ENCODE measurements at regions not wholly inside any gene's neighbourhood (a gene's known extent, or its start where the extent isn't known, plus 50 kb on each side); places are given as distances from the start of the nearest gene placed in this dataset.

GRCh38 chr16:86405319-86405718 lies 105.0 kb upstream of the FOXF1 start:
- no TSS peak for BruUV-seq (replicated peaks)
- CTCF ChIA-PET, result no interaction called here
- no peaks in the 10 kb centered on the region for H3K27me3 ChIP-seq (replicated peaks in 1 of 2; ENCODE audit: control insufficient read depth in 2 of 2, insufficient read depth in 2 of 2, low read length in 1 of 2)
- H3K79me2 ChIP-seq (ENCODE audit: control insufficient read depth, insufficient read depth, low read length), result no peaks in the 10 kb centered on the region
- POLR2A ChIA-PET, result no interaction called here
- H3K9ac ChIP-seq (ENCODE audit: control insufficient read depth, insufficient read depth, low read length), result no peak overlapping the region
- ATAC-seq (no peak), DNase-seq (ENCODE audit: low read depth, low spot score) (no peak), FAIRE-seq (no peak)
- no peak overlapping the region for H3K4me2 ChIP-seq (ENCODE audit: control insufficient read depth, insufficient read depth)
- RAD21 ChIA-PET (ENCODE audit: unreplicated experiment), result no interaction called here
- H3K36me3 ChIP-seq (ENCODE audit: control insufficient read depth in 2 of 2, insufficient read depth in 2 of 2, low read length in 1 of 2), result no peaks in the 10 kb centered on the region
- TF ChIP-seq CBFB (IDR thresholded peaks at IDR 0.05; ENCODE audit: low read depth) (no peak), POLR2A (IDR thresholded peaks at IDR 0.05; ENCODE audit: low read depth, low read length) (no peak), IKZF1 (conservative IDR thresholded peaks at IDR 0.05) (no peak), RBBP5 (conservative IDR thresholded peaks at IDR 0.05) (no peak), MTA3 (IDR thresholded peaks at IDR 0.05; ENCODE audit: borderline replicate concordance, low read length) (no peak)
- no peak overlapping the region for H2AFZ ChIP-seq (ENCODE audit: control insufficient read depth, low read depth, low read length)
- H3K27ac ChIP-seq (ENCODE audit: control insufficient read depth, insufficient read depth), result no peak overlapping the region
- H3K9me3 ChIP-seq (replicated peaks; ENCODE audit: control insufficient read depth, insufficient read depth, low read length), result no peaks in the 10 kb centered on the region
- intact Hi-C loops (cut with micrococcal nuclease; ENCODE audit: unreplicated experiment) (no loop called here), in situ Hi-C loops (cut with MboI) (no loop called here)
- no peak overlapping the region for H3K4me3 ChIP-seq
- no peaks in the 10 kb centered on the region for H4K20me1 ChIP-seq (ENCODE audit: control insufficient read depth, insufficient read depth)
- SMC1A ChIA-PET (ENCODE audit: uncharacterized antibody, unreplicated experiment), result no interaction called here
- H3K4me1 ChIP-seq (ENCODE audit: control insufficient read depth, insufficient read depth, low read length), result no peaks in the 10 kb centered on the region
- 53% methylated on average over 12 of the region's 12 CpGs for WGBS (ENCODE audit: insufficient coverage, insufficient replicate concordance, low lambda C conversion rate, missing lambda C conversion rate)

- no peak overlapping the region for H3K9ac ChIP-seq (ENCODE audit: control insufficient read depth, insufficient read depth, low read length)
- H3K36me3 ChIP-seq (ENCODE audit: control insufficient read depth in 2 of 2, insufficient read depth in 2 of 2, low read length in 1 of 2), result no peaks in the 10 kb centered on the region
- H3K9me3 ChIP-seq (replicated peaks; ENCODE audit: control insufficient read depth, insufficient read depth, low read length), result no peaks in the 10 kb centered on the region
- no peak overlapping the region for H3K27ac ChIP-seq (ENCODE audit: control insufficient read depth, insufficient read depth)
- in situ Hi-C loops (cut with MboI) (no loop called here), intact Hi-C loops (cut with micrococcal nuclease; ENCODE audit: unreplicated experiment) (no loop called here)
- no peaks in the 10 kb centered on the region for H3K79me2 ChIP-seq (ENCODE audit: control insufficient read depth, insufficient read depth, low read length)
- no peak overlapping the region for H3K4me2 ChIP-seq (ENCODE audit: control insufficient read depth, insufficient read depth)
- BruUV-seq (replicated peaks), result no TSS peak
- ChIA-PET CTCF (no interaction called here), POLR2A (no interaction called here), SMC1A (ENCODE audit: uncharacterized antibody, unreplicated experiment) (no interaction called here), RAD21 (ENCODE audit: unreplicated experiment) (no interaction called here)
- FAIRE-seq, result no peak
- WGBS (ENCODE audit: insufficient coverage, insufficient replicate concordance, low lambda C conversion rate, missing lambda C conversion rate), result 49% methylated on average over 10 of the region's 10 CpGs
- H3K27me3 ChIP-seq (replicated peaks in 1 of 2; ENCODE audit: control insufficient read depth in 2 of 2, insufficient read depth in 2 of 2, low read length in 1 of 2), result no peaks in the 10 kb centered on the region
- no peak for ATAC-seq
- no peak overlapping the region for H2AFZ ChIP-seq (ENCODE audit: control insufficient read depth, low read depth, low read length)
- DNase-seq (ENCODE audit: low read depth, low spot score), result no peak
- H3K4me1 ChIP-seq (ENCODE audit: control insufficient read depth, insufficient read depth, low read length), result no peaks in the 10 kb centered on the region
- H4K20me1 ChIP-seq (ENCODE audit: control insufficient read depth, insufficient read depth), result no peaks in the 10 kb centered on the region
- H3K4me3 ChIP-seq, result no peak overlapping the region
- TF ChIP-seq SREBF1 (IDR thresholded peaks at IDR 0.05; ENCODE audit: low read length) (no peak), SP1 (IDR thresholded peaks at IDR 0.05; ENCODE audit: low read depth, low read length) (no peak), NRF1 (conservative IDR thresholded peaks at IDR 0.05; ENCODE audit: low read depth, low read length) (no peak), EED (IDR thresholded peaks at IDR 0.05; ENCODE audit: low read depth) (no peak), WRNIP1 (IDR thresholded peaks at IDR 0.05; ENCODE audit: borderline replicate concordance, low read depth, low read length) (no peak), ZNF687 (IDR thresholded peaks at IDR 0.05) (no peak), KAT2A (conservative IDR thresholded peaks at IDR 0.05; ENCODE audit: control insufficient read depth, low read depth, low read length) (no peak), FOXM1 (IDR thresholded peaks at IDR 0.05; ENCODE audit: low read depth, low read length) (no peak)
- TF ChIP-seq, protein P1, sequence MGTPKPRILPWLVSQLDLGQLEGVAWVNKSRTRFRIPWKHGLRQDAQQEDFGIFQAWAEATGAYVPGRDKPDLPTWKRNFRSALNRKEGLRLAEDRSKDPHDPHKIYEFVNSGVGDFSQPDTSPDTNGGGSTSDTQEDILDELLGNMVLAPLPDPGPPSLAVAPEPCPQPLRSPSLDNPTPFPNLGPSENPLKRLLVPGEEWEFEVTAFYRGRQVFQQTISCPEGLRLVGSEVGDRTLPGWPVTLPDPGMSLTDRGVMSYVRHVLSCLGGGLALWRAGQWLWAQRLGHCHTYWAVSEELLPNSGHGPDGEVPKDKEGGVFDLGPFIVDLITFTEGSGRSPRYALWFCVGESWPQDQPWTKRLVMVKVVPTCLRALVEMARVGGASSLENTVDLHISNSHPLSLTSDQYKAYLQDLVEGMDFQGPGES (IDR thresholded peaks at IDR 0.05), result no peak
- TF ChIP-seq, protein P2, sequence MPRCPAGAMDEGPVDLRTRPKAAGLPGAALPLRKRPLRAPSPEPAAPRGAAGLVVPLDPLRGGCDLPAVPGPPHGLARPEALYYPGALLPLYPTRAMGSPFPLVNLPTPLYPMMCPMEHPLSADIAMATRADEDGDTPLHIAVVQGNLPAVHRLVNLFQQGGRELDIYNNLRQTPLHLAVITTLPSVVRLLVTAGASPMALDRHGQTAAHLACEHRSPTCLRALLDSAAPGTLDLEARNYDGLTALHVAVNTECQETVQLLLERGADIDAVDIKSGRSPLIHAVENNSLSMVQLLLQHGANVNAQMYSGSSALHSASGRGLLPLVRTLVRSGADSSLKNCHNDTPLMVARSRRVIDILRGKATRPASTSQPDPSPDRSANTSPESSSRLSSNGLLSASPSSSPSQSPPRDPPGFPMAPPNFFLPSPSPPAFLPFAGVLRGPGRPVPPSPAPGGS (IDR thresholded peaks at IDR 0.05; ENCODE audit: borderline replicate concordance, insufficient read depth, low read depth, low read length, poor library complexity, severe bottlenecking), result no peak
These were observed 104.3 kb upstream of the FOXF1 start for GRCh38 chr16:86406056-86406455.

Data from GM12878 (cell line).